Thyroid gland (tissue), 4 donors: ENCODE measurements at regions not wholly inside any gene's neighbourhood (a gene's known extent, or its start where the extent isn't known, plus 50 kb on each side); places are given as distances from the start of the nearest gene placed in this dataset.

Experiments
- DNase-seq, 2 donors: peaks; one replicate each; pipeline ENCODE4 v3.0.0-alpha.2; 2019
- H3K27ac ChIP-seq, 3 donors: fragments of 200-600 bp; sonication (generic); 1 replicate in 2 of 3; 2 replicates in 1 of 3; pipeline ENCODE4 v1.5.1; 2016 to 2019; ENCODE audit warnings: mild to moderate bottlenecking in 1 of 3, moderate library complexity in 1 of 3
- H3K27me3 ChIP-seq: fragments of 200-600 bp; sonication (generic); one replicate; pipeline ENCODE4 v1.5.1; 2019
- H3K36me3 ChIP-seq, 2 donors: fragments of 200-600 bp; sonication (generic); one replicate each; pipeline ENCODE4 v1.5.1; 2016 to 2019
- H3K4me1 ChIP-seq, 2 donors: fragments of 200-600 bp; sonication (generic); one replicate each; pipeline ENCODE4 v1.5.1; 2017 to 2019
- H3K4me3 ChIP-seq, 3 donors: fragments of 200-600 bp; sonication (generic); replicated peaks in 1 of 3; 1 replicate in 2 of 3; 2 replicates in 1 of 3; pipeline ENCODE4 v1.5.1; 2016; ENCODE audit warnings: mild to moderate bottlenecking in 1 of 3
- H3K9me3 ChIP-seq: fragments of 200-600 bp; sonication (generic); one replicate; pipeline ENCODE4 v1.5.1; 2017
- CTCF ChIP-seq, 6 experiments: fragments of 200-600 bp in 3 of 6; fragments of 450-650 bp in 3 of 6; sonication (generic) in 3 of 6; IDR thresholded peaks; one replicate each; pipeline ENCODE4 v1.5.1; 2016 to 2019; ENCODE audit warnings: antibody characterized with exemption in 6 of 6, mild to moderate bottlenecking in 2 of 6, inconsistent platforms in 1 of 6, moderate library complexity in 1 of 6
- POLR2A ChIP-seq, 2 donors: fragments of 450-650 bp; IDR thresholded peaks; one replicate each; pipeline ENCODE4 v1.6.1; 2017; ENCODE audit warnings: antibody characterized with exemption in 2 of 2, mild to moderate bottlenecking in 2 of 2, moderate library complexity in 1 of 2
- WGBS, 2 donors: methylation state at CpG; one replicate each; pipeline ENCODE4 v1.1.5; 2017; 5-methylcytosine and 5-hydroxymethylcytosine counted together
- intact Hi-C: fragments of 100-400 bp; cut with DNase I; formaldehyde crosslinking; loops from one replicate; pipeline ENCODE4 v1.15.1; 2023

GRCh38 chr17:77405867-77406732 lies 265.3 kb downstream of the SEC14L1 start:
- Histone ChIP-seq H3K36me3 (peaks cover 0 to 8% of the 10 kb centered on the region in 2 donors), H3K9me3 (no peaks in the 10 kb centered on the region), H3K27ac (peak overlapping the region in 2 of 3 donors; percentile 13 to 47), H3K4me1 (peaks cover 19 to 47% of the 10 kb centered on the region in 2 donors), H3K27me3 (no peaks in the 10 kb centered on the region), H3K4me3 (no peak overlapping the region)
- TF ChIP-seq CTCF (IDR thresholded peaks at IDR 0.05) (no peak), POLR2A (IDR thresholded peaks at IDR 0.05) (no peak)
- WGBS, 2 donors = 84 to 85% methylated on average over 6 to 11 of the region's 11 CpGs
- intact Hi-C loops = no loop called here
- no peak for DNase-seq

GRCh38 chr17:77407321-77408277 lies 266.8 kb downstream of the SEC14L1 start:
- Histone ChIP-seq H3K4me1 (peaks cover 19 to 47% of the 10 kb centered on the region in 2 donors), H3K4me3 (no peak overlapping the region), H3K36me3 (peaks cover 0 to 3% of the 10 kb centered on the region in 2 donors), H3K9me3 (no peaks in the 10 kb centered on the region), H3K27me3 (no peaks in the 10 kb centered on the region), H3K27ac (peak overlapping the region in 1 of 3 donors; percentile 61)
- intact Hi-C loops = no loop called here
- no peak for DNase-seq
- TF ChIP-seq POLR2A (IDR thresholded peaks at IDR 0.05) = no peak
- TF ChIP-seq CTCF (IDR thresholded peaks at IDR 0.05) = no peak
- 78 to 90% methylated on average over 5 to 10 of the region's 11 CpGs for WGBS, 2 donors

- H3K36me3 ChIP-seq = no peaks in the 10 kb centered on the region
- H3K4me3 ChIP-seq = no peak overlapping the region
- H3K27ac ChIP-seq = peak overlapping the region in 1 of 3 donors; percentile 61
- peaks cover 19 to 47% of the 10 kb centered on the region in 2 donors for H3K4me1 ChIP-seq
- 59 to 66% methylated on average over 8 to 9 of the region's 9 CpGs for WGBS, 2 donors
- H3K27me3 ChIP-seq = no peaks in the 10 kb centered on the region
- intact Hi-C loops = no loop called here
- H3K9me3 ChIP-seq = no peaks in the 10 kb centered on the region
- no peak for TF ChIP-seq CTCF (IDR thresholded peaks at IDR 0.05)
- TF ChIP-seq POLR2A (IDR thresholded peaks at IDR 0.05) = no peak
- no peak for DNase-seq
Observed at GRCh38 chr17:77408284-77408683, 267.5 kb downstream of the SEC14L1 start.

GRCh38 chr17:77409282-77410161 lies 268.8 kb downstream of the SEC14L1 start:
- peak in 1 of 2 donors; percentile 17 for TF ChIP-seq POLR2A (IDR thresholded peaks at IDR 0.05)
- no peak for TF ChIP-seq CTCF (IDR thresholded peaks at IDR 0.05)
- H3K4me1 ChIP-seq = peaks cover 19 to 41% of the 10 kb centered on the region in 2 donors
- no peak overlapping the region for H3K4me3 ChIP-seq
- peak; percentile 59 to 64 for DNase-seq
- no peaks in the 10 kb centered on the region for H3K9me3 ChIP-seq
- intact Hi-C loops = no loop called here
- H3K36me3 ChIP-seq = no peaks in the 10 kb centered on the region
- H3K27ac ChIP-seq = peak overlapping the region in 2 of 3 donors; percentile 36 to 61
- no peaks in the 10 kb centered on the region for H3K27me3 ChIP-seq
- 36 to 69% methylated on average over 13 to 14 of the region's 34 CpGs for WGBS, 2 donors
